Activated CD4-positive, alpha-beta T cell treated with anti-CD3 and anti-CD28 coated beads for 36 hours (primary cell): ENCODE measurements at regions not wholly inside any gene's neighbourhood (a gene's known extent, or its start where the extent isn't known, plus 50 kb on each side); places are given as distances from the start of the nearest gene placed in this dataset.

Source experiments
- ATAC-seq: fragments of 200-7000 bp; cut with Tn5 transposase; one replicate; pipeline ENCODE4 v1.10.0; 2021; ENCODE audit warnings: mild to moderate bottlenecking, moderate library complexity
- CTCF ChIA-PET: fragments of 350-600 bp; sonication (Branson Sonifier 250); formaldehyde crosslinking; loops from one replicate; lab custom pipeline; 2021; ENCODE audit warnings: antibody characterized with exemption; lab: Charles Lee
- POLR2A ChIA-PET: fragments of 350-600 bp; sonication (Branson Sonifier 250); formaldehyde crosslinking; loops from one replicate; lab custom pipeline; 2021; ENCODE audit warnings: antibody characterized with exemption, inconsistent platforms; lab: Charles Lee
- DNase-seq: peaks from one replicate; pipeline ENCODE4 v3.0.0-alpha.2; 2020
- H3K27ac Mint-ChIP-seq: one replicate; pipeline ENCODE4 v1.8.0; 2021; ENCODE audit warnings: mixed read lengths
- H3K27me3 Mint-ChIP-seq: one replicate; pipeline ENCODE4 v1.8.0; 2021; ENCODE audit warnings: mixed read lengths
- H3K36me3 Mint-ChIP-seq: one replicate; pipeline ENCODE4 v1.8.0; 2021; ENCODE audit warnings: low read depth, mixed read lengths
- H3K4me1 Mint-ChIP-seq: one replicate; pipeline ENCODE4 v1.8.0; 2021; ENCODE audit warnings: mixed read lengths
- H3K4me3 Mint-ChIP-seq: one replicate; pipeline ENCODE4 v1.8.0; 2021; ENCODE audit warnings: mild to moderate bottlenecking, moderate library complexity, mixed read lengths
- H3K9me3 Mint-ChIP-seq: one replicate; pipeline ENCODE4 v1.8.0; 2021; ENCODE audit warnings: low read depth, mixed read lengths
- intact Hi-C, 2 experiments: fragments of 100-400 bp; cut with DNase I in 1 of 2; cut with micrococcal nuclease in 1 of 2; formaldehyde crosslinking; loops; one replicate each; pipeline versions ENCODE4 v1.14.2 to v1.15.1; 2022 to 2024; cut with DNase I, micrococcal nuclease

GRCh38 chr20:23138682-23139081, 52.6 kb upstream of the CD93 start:
- intact Hi-C loops: no loop called here
- Mint-ChIP-seq H3K27ac (no peak overlapping the region), H3K4me1 (peaks cover 19% of the 10 kb centered on the region), H3K4me3 (no peak overlapping the region), H3K27me3 (no peaks in the 10 kb centered on the region), H3K36me3 (no peaks in the 10 kb centered on the region), H3K9me3 (no peaks in the 10 kb centered on the region)
- DNase-seq (no peak), ATAC-seq (no peak)
- ChIA-PET POLR2A (no interaction called here), CTCF (interaction anchor here (0.5 kb wide), 1 partner anchor 447 kb away, joined by 4 read pairs; no protein-coding TSS in a partner anchor)

- DNase-seq: no peak
- Mint-ChIP-seq H3K36me3 (no peaks in the 10 kb centered on the region), H3K27me3 (no peaks in the 10 kb centered on the region), H3K4me3 (no peak overlapping the region), H3K27ac (no peak overlapping the region), H3K4me1 (peaks cover 14% of the 10 kb centered on the region), H3K9me3 (no peaks in the 10 kb centered on the region)
- CTCF ChIA-PET: no interaction called here
- intact Hi-C loops: no loop called here
- ATAC-seq: no peak
- POLR2A ChIA-PET: no interaction called here
These were observed 52.1 kb upstream of the CD93 start for GRCh38 chr20:23138226-23138625.

GRCh38 chr20:23136893-23137745, 51.0 kb upstream of the CD93 start:
- DNase-seq (no peak), ATAC-seq (no peak)
- no peak overlapping the region for H3K27ac Mint-ChIP-seq
- H3K27me3 Mint-ChIP-seq: no peaks in the 10 kb centered on the region
- H3K4me3 Mint-ChIP-seq: no peak overlapping the region
- ChIA-PET POLR2A (no interaction called here), CTCF (no interaction called here)
- peaks cover 3% of the 10 kb centered on the region for H3K4me1 Mint-ChIP-seq
- intact Hi-C loops: no loop called here
- H3K36me3 Mint-ChIP-seq: no peaks in the 10 kb centered on the region
- no peaks in the 10 kb centered on the region for H3K9me3 Mint-ChIP-seq

- H3K27me3 Mint-ChIP-seq: no peaks in the 10 kb centered on the region
These were observed 49.6 kb upstream of the CD93 start for GRCh38 chr20:23135449-23136420.

More at GRCh38 chr20:23135449-23136420, 49.6 kb upstream of the CD93 start:
- DNase-seq: no peak
- ChIA-PET CTCF (no interaction called here), POLR2A (no interaction called here)
- Mint-ChIP-seq H3K4me1 (no peaks in the 10 kb centered on the region), H3K4me3 (no peak overlapping the region), H3K27ac (no peak overlapping the region), H3K9me3 (no peaks in the 10 kb centered on the region), H3K36me3 (no peaks in the 10 kb centered on the region)
- intact Hi-C loops: no loop called here
- ATAC-seq: no peak
